Nephron (organoid): ENCODE measurements at regions not wholly inside any gene's neighbourhood (a gene's known extent, or its start where the extent isn't known, plus 50 kb on each side); places are given as distances from the start of the nearest gene placed in this dataset.
"Not testable (repeated sequence)": the region's sequence is repeated elsewhere in the genome, so short reads cannot be mapped to it uniquely, and the experiment has no call there.

ENCODE experiments used
- H3K27ac Mint-ChIP-seq, 3 experiments: 2 replicates each; pipeline ENCODE4 v1.8.0; 2020; ENCODE audit warnings: mixed read lengths in 3 of 3, mild to moderate bottlenecking in 2 of 3, moderate library complexity in 1 of 3
- H3K27me3 Mint-ChIP-seq: 2 replicates; pipeline ENCODE4 v1.8.0; 2021; ENCODE audit warnings: low read depth, mild to moderate bottlenecking, moderate library complexity, mixed read lengths
- H3K36me3 Mint-ChIP-seq: 2 replicates; pipeline ENCODE4 v1.8.0; 2020; ENCODE audit warnings: low read depth, mixed read lengths
- H3K4me1 Mint-ChIP-seq: 2 replicates; pipeline ENCODE4 v1.8.0; 2020; ENCODE audit warnings: mixed read lengths
- H3K4me3 Mint-ChIP-seq, 3 experiments: 2 replicates each; pipeline ENCODE4 v1.8.0; 2020; ENCODE audit warnings: mild to moderate bottlenecking in 3 of 3, mixed read lengths in 3 of 3, moderate library complexity in 2 of 3
- H3K9me3 Mint-ChIP-seq: 2 replicates; pipeline ENCODE4 v1.8.0; 2020; ENCODE audit warnings: mixed read lengths
- CTCF ChIP-seq, 3 experiments: fragments of 200-600 bp; sonication (generic); IDR thresholded peaks; one replicate each; pipeline ENCODE4 v1.5.0; 2021; ENCODE audit warnings: antibody characterized with exemption in 3 of 3; ENCODE audit not compliant: unreplicated experiment in 3 of 3

GRCh38 chr10:27388761-27389399 is 115.2 kb upstream of the RAB18 start:
- H3K36me3 Mint-ChIP-seq: no peaks in the 10 kb centered on the region
- no peaks in the 10 kb centered on the region for H3K4me1 Mint-ChIP-seq
- H3K27me3 Mint-ChIP-seq: peaks cover 3% of the 10 kb centered on the region
- no peak for TF ChIP-seq CTCF (IDR thresholded peaks at IDR 0.05; ENCODE audit: unreplicated experiment in 3 of 3)
- no peak overlapping the region for H3K27ac Mint-ChIP-seq
- H3K9me3 Mint-ChIP-seq: peaks cover 10% of the 10 kb centered on the region
- H3K4me3 Mint-ChIP-seq: no peak overlapping the region

- no peak for TF ChIP-seq CTCF (IDR thresholded peaks at IDR 0.05; ENCODE audit: unreplicated experiment in 3 of 3)
- Mint-ChIP-seq H3K36me3 (no peaks in the 10 kb centered on the region), H3K4me1 (no peaks in the 10 kb centered on the region), H3K9me3 (peaks cover 3% of the 10 kb centered on the region), H3K27ac (no peak overlapping the region), H3K27me3 (no peaks in the 10 kb centered on the region), H3K4me3 (no peak overlapping the region)
Measured at GRCh38 chr10:27383595-27384542, 120.2 kb upstream of the RAB18 start.

GRCh38 chr10:27382176-27382575 is 121.9 kb upstream of the RAB18 start:
- Mint-ChIP-seq H3K36me3 (no peaks in the 10 kb centered on the region), H3K4me3 (no peak overlapping the region), H3K27me3 (no peaks in the 10 kb centered on the region), H3K9me3 (peaks cover 3% of the 10 kb centered on the region), H3K4me1 (no peaks in the 10 kb centered on the region), H3K27ac (no peak overlapping the region)
- no peak for TF ChIP-seq CTCF (IDR thresholded peaks at IDR 0.05; ENCODE audit: unreplicated experiment in 3 of 3)

GRCh38 chr10:27380929-27381358 is 123.2 kb upstream of the RAB18 start:
- Mint-ChIP-seq H3K4me3 (no peak overlapping the region), H3K27me3 (no peaks in the 10 kb centered on the region), H3K9me3 (peaks cover 3% of the 10 kb centered on the region), H3K4me1 (no peaks in the 10 kb centered on the region), H3K36me3 (no peaks in the 10 kb centered on the region), H3K27ac (no peak overlapping the region)
- no peak for TF ChIP-seq CTCF (IDR thresholded peaks at IDR 0.05; ENCODE audit: unreplicated experiment in 3 of 3)

GRCh38 chr10:27379041-27379440 is 125.1 kb upstream of the RAB18 start:
- H3K4me3 Mint-ChIP-seq, H3K27ac Mint-ChIP-seq, H3K27me3 Mint-ChIP-seq, H3K4me1 Mint-ChIP-seq, H3K9me3 Mint-ChIP-seq, H3K36me3 Mint-ChIP-seq: not testable (repeated sequence)

GRCh38 chr10:27373566-27374160 is 130.4 kb upstream of the RAB18 start:
- Mint-ChIP-seq H3K9me3 (no peaks in the 10 kb centered on the region), H3K27ac (no peak overlapping the region), H3K4me1 (no peaks in the 10 kb centered on the region), H3K4me3 (no peak overlapping the region), H3K36me3 (no peaks in the 10 kb centered on the region), H3K27me3 (no peaks in the 10 kb centered on the region)
- TF ChIP-seq CTCF (IDR thresholded peaks at IDR 0.05; ENCODE audit: unreplicated experiment in 3 of 3): no peak
